Trophoblast cell (in vitro differentiated cells and primary cell): ENCODE measurements at regions not wholly inside any gene's neighbourhood (a gene's known extent, or its start where the extent isn't known, plus 50 kb on each side); places are given as distances from the start of the nearest gene placed in this dataset.

Experiments used
- DNase-seq, 2 donors: peaks; one replicate each; pipeline ENCODE4 v3.0.0-alpha.2; 2016
- H2AFZ ChIP-seq: 2 replicates; pipeline ENCODE4 v1.6.1; 2013; ENCODE audit warnings: low read length, moderate library complexity, mild to moderate bottlenecking; ENCODE audit not compliant: insufficient read depth, poor library complexity
- H2AK5ac ChIP-seq: 2 replicates; pipeline ENCODE4 v1.6.1; 2013; ENCODE audit warnings: mild to moderate bottlenecking, low read length
- H2BK120ac ChIP-seq: 2 replicates; pipeline ENCODE4 v1.6.1; 2013; ENCODE audit warnings: low read length, mild to moderate bottlenecking, moderate library complexity; ENCODE audit not compliant: insufficient read depth, poor library complexity
- H2BK12ac ChIP-seq: 2 replicates; pipeline ENCODE4 v1.6.1; 2013; ENCODE audit warnings: mild to moderate bottlenecking, low read length, moderate library complexity
- H2BK5ac ChIP-seq: 2 replicates; pipeline ENCODE4 v1.6.1; 2013; ENCODE audit warnings: low read length, low read depth, moderate library complexity, mild to moderate bottlenecking; ENCODE audit not compliant: poor library complexity
- H3K14ac ChIP-seq: 2 replicates; pipeline ENCODE4 v1.6.1; 2013; ENCODE audit warnings: mild to moderate bottlenecking, low read length
- H3K18ac ChIP-seq: 2 replicates; pipeline ENCODE4 v1.6.1; 2013; ENCODE audit warnings: mild to moderate bottlenecking, low read length
- H3K23ac ChIP-seq: 2 replicates; pipeline ENCODE4 v1.6.1; 2013; ENCODE audit warnings: low read length
- H3K27ac ChIP-seq: 2 replicates; pipeline ENCODE4 v1.5.1; 2013; ENCODE audit warnings: low read depth, mild to moderate bottlenecking, inconsistent platforms, low read length, moderate library complexity
- H3K27me3 ChIP-seq: 2 replicates; pipeline ENCODE4 v1.6.1; 2013; ENCODE audit warnings: inconsistent platforms, mild to moderate bottlenecking, low read length, moderate library complexity; ENCODE audit not compliant: insufficient read depth
- H3K36me3 ChIP-seq, 2 experiments: 1 replicate in 1 of 2; 2 replicates in 1 of 2; pipeline ENCODE4 v1.6.1; 2013; ENCODE audit warnings: low read length in 2 of 2, mild to moderate bottlenecking in 2 of 2, moderate library complexity in 1 of 2; ENCODE audit not compliant: insufficient read depth in 2 of 2, control insufficient read depth in 1 of 2
- H3K4ac ChIP-seq: 2 replicates; pipeline ENCODE4 v1.6.1; 2013; ENCODE audit warnings: low read depth, mild to moderate bottlenecking, low read length, moderate library complexity
- H3K4me1 ChIP-seq, 2 experiments: 1 replicate in 1 of 2; 2 replicates in 1 of 2; pipeline ENCODE4 v1.6.1; 2013; ENCODE audit warnings: low read length in 2 of 2, mild to moderate bottlenecking in 2 of 2, moderate library complexity in 1 of 2; ENCODE audit not compliant: insufficient read depth in 2 of 2, control insufficient read depth in 1 of 2
- H3K4me2 ChIP-seq: 2 replicates; pipeline ENCODE4 v1.6.1; 2013; ENCODE audit warnings: inconsistent platforms, mild to moderate bottlenecking, low read length, moderate library complexity
- H3K4me3 ChIP-seq: 2 replicates; pipeline ENCODE4 v1.5.1; 2013; ENCODE audit warnings: mild to moderate bottlenecking, low read depth, low read length, inconsistent platforms
- H3K79me1 ChIP-seq: one replicate; pipeline ENCODE4 v1.6.1; 2013; ENCODE audit warnings: low read length
- H3K79me2 ChIP-seq: 2 replicates; pipeline ENCODE4 v1.6.1; 2013; ENCODE audit warnings: low read length, mild to moderate bottlenecking; ENCODE audit not compliant: control insufficient read depth, insufficient read depth, poor library complexity
- H3K9ac ChIP-seq: 2 replicates; pipeline ENCODE4 v1.6.1; 2013; ENCODE audit warnings: mild to moderate bottlenecking, low read length
- H3K9me3 ChIP-seq: 2 replicates; pipeline ENCODE4 v1.6.1; 2013; ENCODE audit warnings: low read depth, mild to moderate bottlenecking, control low read depth, inconsistent platforms, low read length; ENCODE audit not compliant: insufficient read depth
- H4K12ac ChIP-seq: 2 replicates; pipeline ENCODE4 v1.6.1; 2013; ENCODE audit warnings: low read depth, mild to moderate bottlenecking, low read length, moderate library complexity
- H4K8ac ChIP-seq: 2 replicates; pipeline ENCODE4 v1.6.1; 2013; ENCODE audit warnings: low read depth, mild to moderate bottlenecking, low read length, moderate library complexity
- H4K91ac ChIP-seq: one replicate; pipeline ENCODE4 v1.6.1; 2013; ENCODE audit warnings: low read depth, mild to moderate bottlenecking, low read length, moderate library complexity
- WGBS: extraction: QIAGEN DNeasy Blood & Tissue Kit; methylation state at CpG from one replicate; pipeline ENCODE4 v1.1.7; 2013; ENCODE audit warnings: missing lambda C conversion rate; ENCODE audit not compliant: insufficient read length, insufficient coverage; ENCODE audit errors: extremely low coverage; 5-methylcytosine and 5-hydroxymethylcytosine counted together

DNA sequence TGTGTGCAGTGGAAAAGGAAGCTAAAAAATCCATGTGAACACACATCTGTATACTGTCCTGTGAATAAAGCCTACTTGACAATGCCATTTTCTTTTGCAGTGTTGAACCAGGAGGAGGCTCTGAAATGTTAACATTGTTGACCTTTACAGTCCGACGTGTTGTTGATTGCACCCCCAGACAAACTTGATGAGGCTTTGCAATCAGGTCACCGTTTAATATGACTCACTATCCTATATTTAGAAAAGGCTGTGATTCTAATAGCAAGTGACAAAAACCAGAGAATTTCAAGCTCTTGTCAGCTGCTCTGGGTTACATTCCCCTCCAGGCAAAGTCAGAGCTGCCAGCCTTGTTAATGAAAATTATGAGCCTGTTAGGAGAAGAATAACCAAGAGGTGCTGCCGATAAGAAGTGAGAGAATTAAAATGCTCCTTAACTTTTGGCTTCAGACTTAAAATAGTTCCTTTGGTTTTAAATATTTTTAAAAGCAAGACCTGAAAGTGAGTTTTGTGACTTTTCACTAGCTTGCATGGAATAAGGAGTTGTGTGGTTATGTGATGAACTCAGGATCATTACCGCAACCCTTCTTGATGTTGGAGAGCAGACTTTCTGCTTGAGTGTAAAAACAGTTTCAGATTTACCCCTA is 162.1 kb downstream of the QPCT start:
- no peak overlapping the region for H2AK5ac ChIP-seq
- no peak overlapping the region for H4K8ac ChIP-seq
- H2BK5ac ChIP-seq, result no peak overlapping the region
- H3K4me2 ChIP-seq, result no peak overlapping the region
- H3K27ac ChIP-seq, result no peak overlapping the region
- no peak overlapping the region for H4K91ac ChIP-seq
- no peak overlapping the region for H3K4ac ChIP-seq
- no peak overlapping the region for H3K18ac ChIP-seq
- no peak overlapping the region for H3K14ac ChIP-seq
- no peaks in the 10 kb centered on the region for H3K9me3 ChIP-seq
- H3K79me1 ChIP-seq, result no peaks in the 10 kb centered on the region
- H3K4me3 ChIP-seq, result no peak overlapping the region
- H3K23ac ChIP-seq, result no peak overlapping the region
- DNase-seq, result no peak
- no peaks in the 10 kb centered on the region for H3K27me3 ChIP-seq
- H3K79me2 ChIP-seq, result no peaks in the 10 kb centered on the region
- H2AFZ ChIP-seq, result no peak overlapping the region
- H4K12ac ChIP-seq, result no peak overlapping the region
- no CpG with 5 or more reads among the region's 5 CpGs for WGBS
- H2BK120ac ChIP-seq, result no peak overlapping the region
- no peak overlapping the region for H2BK12ac ChIP-seq
- no peak overlapping the region for H3K9ac ChIP-seq
- no peaks in the 10 kb centered on the region for H3K36me3 ChIP-seq
- H3K4me1 ChIP-seq, result peaks cover 6 to 9% of the 10 kb centered on the region in 2 experiments

DNA sequence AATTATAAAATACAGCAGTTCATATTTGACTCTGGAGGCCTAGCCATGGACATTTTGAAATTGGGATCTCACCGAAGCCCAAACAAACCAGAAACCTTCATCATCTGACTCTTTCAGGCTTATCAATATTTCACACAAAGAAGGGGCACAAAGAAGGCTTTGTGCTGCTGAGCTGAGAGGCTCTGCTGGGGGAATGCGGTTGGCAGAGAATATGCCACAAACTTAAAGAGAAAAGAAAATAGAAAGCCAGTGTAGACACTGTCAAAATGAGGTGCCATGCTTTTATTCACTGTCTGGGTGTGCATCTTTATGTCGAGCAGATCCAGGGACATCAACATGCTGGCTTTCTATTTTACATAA is 162.6 kb downstream of the QPCT start:
- no peak overlapping the region for H4K12ac ChIP-seq
- no peak overlapping the region for H2AK5ac ChIP-seq
- no peak overlapping the region for H3K4me3 ChIP-seq

DNA sequence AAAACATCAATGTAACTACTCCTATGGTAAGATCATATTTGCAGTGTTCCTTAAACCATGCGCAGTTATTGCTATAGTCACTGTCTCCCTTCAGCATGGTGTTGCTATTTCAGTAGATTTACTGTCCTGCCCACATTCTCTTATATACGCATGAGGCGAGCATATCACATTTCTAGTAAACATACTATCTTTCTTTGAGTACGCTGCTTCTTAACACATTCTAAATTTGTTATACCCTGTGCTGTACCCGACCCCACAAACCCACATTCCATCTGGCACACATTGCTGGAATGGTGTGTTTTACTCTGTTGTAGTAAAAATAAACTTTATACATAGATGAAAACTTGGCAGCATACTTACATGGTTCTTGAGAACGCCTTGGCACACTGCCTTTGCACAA is 163.3 kb downstream of the QPCT start:
- DNase-seq, result no peak
- H3K9me3 ChIP-seq, result no peaks in the 10 kb centered on the region
- no peak overlapping the region for H2BK5ac ChIP-seq

More for the DNA sequence above, 162.6 kb downstream of the QPCT start:
- Histone ChIP-seq H3K4me2 (no peak overlapping the region), H3K9me3 (no peaks in the 10 kb centered on the region), H2BK12ac (peak overlapping the region; percentile 71), H2AFZ (no peak overlapping the region), H4K91ac (no peak overlapping the region), H3K27me3 (no peaks in the 10 kb centered on the region), H3K79me1 (no peaks in the 10 kb centered on the region), H3K23ac (no peak overlapping the region), H2BK120ac (peak overlapping the region; percentile 56), H3K27ac (no peak overlapping the region), H3K4me1 (peaks cover 6 to 9% of the 10 kb centered on the region in 2 experiments), H3K36me3 (no peaks in the 10 kb centered on the region), H3K14ac (no peak overlapping the region), H3K18ac (no peak overlapping the region), H2BK5ac (no peak overlapping the region), H3K4ac (no peak overlapping the region), H4K8ac (peak overlapping the region; percentile 43), H3K9ac (no peak overlapping the region), H3K79me2 (no peaks in the 10 kb centered on the region)
- DNase-seq, result no peak
- WGBS, result no CpG with 5 or more reads among the region's 3 CpGs

DNA sequence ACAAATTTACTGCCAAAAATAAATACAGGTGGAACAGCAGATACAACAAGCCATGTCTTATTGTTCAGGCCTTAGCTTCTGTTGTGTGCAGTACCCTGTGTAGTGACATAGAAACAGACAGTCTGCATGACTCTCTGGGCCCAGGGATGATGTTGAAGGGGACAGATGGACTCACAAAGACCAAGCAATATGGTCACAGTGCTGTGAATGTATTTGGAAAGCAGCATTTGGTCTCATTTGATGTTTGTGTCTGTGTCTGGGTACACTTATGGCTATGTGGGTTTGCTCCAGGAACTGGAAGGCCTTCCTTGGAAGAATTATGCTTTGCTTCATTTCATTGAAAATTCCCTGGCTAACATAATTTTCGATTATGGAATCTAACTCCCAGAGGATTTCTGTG is 158.5 kb downstream of the CDC42EP3 start:
- WGBS, result no CpG with 5 or more reads among the region's 1 CpG

More for the DNA sequence above, 163.3 kb downstream of the QPCT start:
- H2BK12ac ChIP-seq, result no peak overlapping the region
- H3K79me2 ChIP-seq, result no peaks in the 10 kb centered on the region
- no peak overlapping the region for H3K18ac ChIP-seq
- H2AFZ ChIP-seq, result no peak overlapping the region
- no peak overlapping the region for H2BK120ac ChIP-seq
- H4K8ac ChIP-seq, result no peak overlapping the region
- no peaks in the 10 kb centered on the region for H3K79me1 ChIP-seq
- H3K36me3 ChIP-seq, result no peaks in the 10 kb centered on the region
- no peak overlapping the region for H3K14ac ChIP-seq
- H3K27me3 ChIP-seq, result no peaks in the 10 kb centered on the region
- H3K9ac ChIP-seq, result no peak overlapping the region
- no peak overlapping the region for H4K91ac ChIP-seq
- H3K4me2 ChIP-seq, result no peak overlapping the region
- H3K4ac ChIP-seq, result no peak overlapping the region
- peaks cover 6 to 9% of the 10 kb centered on the region in 2 experiments for H3K4me1 ChIP-seq
- no peak overlapping the region for H3K27ac ChIP-seq
- H4K12ac ChIP-seq, result no peak overlapping the region
- no CpG with 5 or more reads among the region's 6 CpGs for WGBS
- no peak overlapping the region for H3K4me3 ChIP-seq
- H2AK5ac ChIP-seq, result no peak overlapping the region
- H3K23ac ChIP-seq, result no peak overlapping the region

More for the DNA sequence above, 158.5 kb downstream of the CDC42EP3 start:
- H3K36me3 ChIP-seq, result no peaks in the 10 kb centered on the region
- H3K23ac ChIP-seq, result no peak overlapping the region
- H3K79me2 ChIP-seq, result no peaks in the 10 kb centered on the region
- no peak overlapping the region for H3K27ac ChIP-seq
- H2AFZ ChIP-seq, result no peak overlapping the region
- H3K79me1 ChIP-seq, result no peaks in the 10 kb centered on the region
- no peak overlapping the region for H3K18ac ChIP-seq
- no peak overlapping the region for H2AK5ac ChIP-seq
- H3K4me1 ChIP-seq, result no peaks in the 10 kb centered on the region
- H4K91ac ChIP-seq, result no peak overlapping the region
- no peaks in the 10 kb centered on the region for H3K27me3 ChIP-seq
- H2BK120ac ChIP-seq, result no peak overlapping the region
- H2BK12ac ChIP-seq, result no peak overlapping the region
- no peaks in the 10 kb centered on the region for H3K9me3 ChIP-seq
- no peak overlapping the region for H3K14ac ChIP-seq
- H3K9ac ChIP-seq, result no peak overlapping the region
- DNase-seq, result no peak
- H3K4me2 ChIP-seq, result no peak overlapping the region
- no peak overlapping the region for H3K4me3 ChIP-seq
- no peak overlapping the region for H4K8ac ChIP-seq
- no peak overlapping the region for H3K4ac ChIP-seq
- no peak overlapping the region for H2BK5ac ChIP-seq
- no peak overlapping the region for H4K12ac ChIP-seq
